OCI-LY7 (cell line): ENCODE measurements at regions not wholly inside any gene's neighbourhood (a gene's known extent, or its start where the extent isn't known, plus 50 kb on each side); places are given as distances from the start of the nearest gene placed in this dataset.

Source experiments
- BruUV-seq: library from RNA; stranded (reverse); fragments of 400-500 nt; replicated peaks from 2 replicates; lab custom pipeline; 2021; lab: Mats Ljungman, UMichigan
- CTCF ChIA-PET: fragments of 300-600 bp; sonication (Branson Sonifier 250); formaldehyde crosslinking; loops from one replicate; lab custom pipeline; 2022; ENCODE audit warnings: antibody characterized with exemption; ENCODE audit not compliant: unreplicated experiment; lab: Charles Lee
- POLR2A ChIA-PET: fragments of 300-600 bp; sonication (Branson Sonifier 250); formaldehyde crosslinking; loops from one replicate; lab custom pipeline; 2022; ENCODE audit warnings: antibody characterized with exemption; lab: Charles Lee
- DNase-seq: peaks from one replicate; pipeline ENCODE4 v3.0.0-alpha.2; 2015; ENCODE audit warnings: low spot score
- H2AFZ ChIP-seq: fragments of 200-600 bp; sonication (generic), shearing (Covaris generic); 2 replicates; pipeline ENCODE4 v1.6.1; 2014; ENCODE audit warnings: mild to moderate bottlenecking, antibody characterized with exemption, low read length, moderate library complexity
- H3K27ac ChIP-seq: fragments of 200-600 bp; sonication (generic); 2 replicates; pipeline ENCODE4 v1.5.1; 2014; ENCODE audit warnings: mixed run types, low read depth, mild to moderate bottlenecking, moderate library complexity, low read length, inconsistent platforms; ENCODE audit not compliant: poor library complexity, severe bottlenecking
- H3K36me3 ChIP-seq: fragments of 200-600 bp; sonication (generic); 2 replicates; pipeline ENCODE4 v1.6.1; 2014; ENCODE audit warnings: mild to moderate bottlenecking, antibody characterized with exemption, low read length, moderate library complexity, mixed read lengths; ENCODE audit not compliant: insufficient read depth
- H3K4me1 ChIP-seq: fragments of 200-600 bp; sonication (generic); 2 replicates; pipeline ENCODE4 v1.5.1; 2014; ENCODE audit warnings: mild to moderate bottlenecking, low read length; ENCODE audit not compliant: insufficient read depth, poor library complexity, severe bottlenecking
- H3K4me2 ChIP-seq: fragments of 200-600 bp; sonication (generic); 2 replicates; pipeline ENCODE4 v1.6.1; 2014; ENCODE audit warnings: mild to moderate bottlenecking, low read length
- H3K4me3 ChIP-seq: fragments of 200-600 bp; sonication (generic); 2 replicates; pipeline ENCODE4 v1.5.1; 2014; ENCODE audit warnings: mild to moderate bottlenecking, low read depth, low read length; ENCODE audit not compliant: poor library complexity, severe bottlenecking
- H3K79me2 ChIP-seq: fragments of 200-600 bp; sonication (generic); 2 replicates; pipeline ENCODE4 v1.6.1; 2016; ENCODE audit warnings: low read depth, mild to moderate bottlenecking, low read length, moderate library complexity, mixed read lengths; ENCODE audit not compliant: insufficient read depth
- H3K9me2 ChIP-seq: fragments of 200-600 bp; sonication (generic); 2 replicates; pipeline ENCODE4 v1.6.1; 2016; ENCODE audit warnings: mild to moderate bottlenecking, low read length, mixed read lengths; ENCODE audit not compliant: insufficient read depth
- H3K9me3 ChIP-seq: fragments of 200-600 bp; sonication (generic); 2 replicates; pipeline ENCODE4 v1.6.1; 2014; ENCODE audit warnings: mild to moderate bottlenecking, mixed run types, low read length, mixed read lengths
- H4K20me1 ChIP-seq: fragments of 200-600 bp; sonication (generic); 2 replicates; pipeline ENCODE4 v1.6.1; 2014; ENCODE audit warnings: mild to moderate bottlenecking, antibody characterized with exemption, low read length, moderate library complexity, mixed read lengths; ENCODE audit not compliant: insufficient read depth
- CTCF ChIP-seq: fragments of 200-600 bp; sonication (generic); conservative IDR thresholded peaks from 2 replicates; pipeline ENCODE4 v1.5.1; 2014; ENCODE audit warnings: mild to moderate bottlenecking, antibody characterized with exemption, low read length, moderate library complexity, mixed read lengths
- EZH2phosphoT487 ChIP-seq: fragments of 200-600 bp; sonication (generic); IDR thresholded peaks from 2 replicates; pipeline ENCODE4 v1.6.1; 2018; ENCODE audit warnings: low read depth, borderline replicate concordance, mild to moderate bottlenecking, mixed run types, antibody characterized with exemption, low read length, moderate library complexity, mixed read lengths
- intact Hi-C: fragments of 100-400 bp; cut with micrococcal nuclease; formaldehyde crosslinking; loops from one replicate; pipeline ENCODE4 v1.10.0; 2022; ENCODE audit not compliant: unreplicated experiment

- intact Hi-C loops, result no loop called here
- no peaks in the 10 kb centered on the region for H3K36me3 ChIP-seq
- CTCF ChIA-PET, result no interaction called here
- no peak overlapping the region for H3K4me2 ChIP-seq
- H3K9me2 ChIP-seq, result no peaks in the 10 kb centered on the region
- no peaks in the 10 kb centered on the region for H3K4me1 ChIP-seq
- H2AFZ ChIP-seq, result no peak overlapping the region
- no peak for DNase-seq
- TF ChIP-seq CTCF, result no peak
- H4K20me1 ChIP-seq, result no peaks in the 10 kb centered on the region
- H3K4me3 ChIP-seq, result no peak overlapping the region
- H3K9me3 ChIP-seq, result no peaks in the 10 kb centered on the region
- H3K27ac ChIP-seq, result no peak overlapping the region
- POLR2A ChIA-PET, result no interaction called here
- no TSS peak for BruUV-seq
- no peaks in the 10 kb centered on the region for H3K79me2 ChIP-seq
Measured at GRCh38 chrX:87067795-87068369, 449.7 kb upstream of the KLHL4 start.

- no peak overlapping the region for H3K4me2 ChIP-seq
- no peaks in the 10 kb centered on the region for H3K9me2 ChIP-seq
- ChIA-PET CTCF (no interaction called here), POLR2A (no interaction called here)
- H3K9me3 ChIP-seq, result no peaks in the 10 kb centered on the region
- no TSS peak for BruUV-seq
- H4K20me1 ChIP-seq, result no peaks in the 10 kb centered on the region
- DNase-seq, result no peak
- H3K36me3 ChIP-seq, result no peaks in the 10 kb centered on the region
- intact Hi-C loops, result no loop called here
- no peak overlapping the region for H2AFZ ChIP-seq
- no peak overlapping the region for H3K27ac ChIP-seq
- H3K79me2 ChIP-seq, result no peaks in the 10 kb centered on the region
- H3K4me3 ChIP-seq, result no peak overlapping the region
- no peaks in the 10 kb centered on the region for H3K4me1 ChIP-seq
- no peak for TF ChIP-seq CTCF
- TF ChIP-seq EZH2phosphoT487, result no peak
Measured at GRCh38 chrX:87078231-87078630, 439.4 kb upstream of the KLHL4 start.

GRCh38 chrX:87098477-87098876 is 419.1 kb upstream of the KLHL4 start:
- H3K4me3 ChIP-seq, result no peak overlapping the region
- no peak overlapping the region for H3K4me2 ChIP-seq
- no peaks in the 10 kb centered on the region for H4K20me1 ChIP-seq
- ChIA-PET POLR2A (no interaction called here), CTCF (no interaction called here)
- H3K79me2 ChIP-seq, result no peaks in the 10 kb centered on the region
- intact Hi-C loops, result no loop called here
- H3K36me3 ChIP-seq, result no peaks in the 10 kb centered on the region
- no peaks in the 10 kb centered on the region for H3K9me3 ChIP-seq
- no peak overlapping the region for H2AFZ ChIP-seq
- H3K27ac ChIP-seq, result no peak overlapping the region
- TF ChIP-seq CTCF, result no peak
- no peak for DNase-seq
- BruUV-seq, result no TSS peak
- no peaks in the 10 kb centered on the region for H3K9me2 ChIP-seq
- H3K4me1 ChIP-seq, result no peaks in the 10 kb centered on the region
